HepG2 (cell line): ENCODE measurements at regions not wholly inside any gene's neighbourhood (a gene's known extent, or its start where the extent isn't known, plus 50 kb on each side); places are given as distances from the start of the nearest gene placed in this dataset.

Source experiments
- ATAC-seq: fragments of 200-7000 bp; cut with Tn5 transposase; 3 replicates; pipeline ENCODE4 v1.9.1; 2020; ENCODE audit warnings: mild to moderate bottlenecking, moderate library complexity
- BruUV-seq: library from RNA; stranded (reverse); fragments of 400-500 nt; replicated peaks from 2 replicates; lab custom pipeline; 2021; lab: Mats Ljungman, UMichigan
- CTCF ChIA-PET: fragments of 300-600 bp; formaldehyde crosslinking; extraction: SDS; loops from one replicate; lab custom pipeline; 2021; ENCODE audit warnings: low total read pairs, inconsistent platforms, low intra/inter-chr PET ratio; lab: Yijun Ruan, JAX
- POLR2A ChIA-PET: fragments of 350-600 bp; sonication (Branson Sonifier 250); formaldehyde crosslinking; loops from one replicate; lab custom pipeline; 2020; ENCODE audit warnings: antibody characterized with exemption, inconsistent platforms; lab: Yijun Ruan, JAX
- DNase-seq: peaks from one replicate; pipeline ENCODE4 v3.0.0-alpha.2; 2015; ENCODE audit warnings: low spot score
- FAIRE-seq: peaks from 3 replicates; lab custom pipeline; 2011; peaks lifted over from hg19 to GRCh38; lab: Jason Lieb, UNC
- H2AFZ ChIP-seq: one replicate; pipeline ENCODE4 v1.6.1; 2011; ENCODE audit warnings: low read length, inconsistent platforms
- H3K27ac ChIP-seq: fragments of 300-600 bp; 3 replicates; pipeline ENCODE4 v1.8.0; 2011; ENCODE audit warnings: mixed run types, mild to moderate bottlenecking, mixed read lengths, low read length, inconsistent platforms; ENCODE audit not compliant: insufficient read depth; ENCODE audit errors: extremely low read length
- H3K27me3 ChIP-seq, 2 experiments: fragments of 200-600 bp in 1 of 2; 2 replicates in 1 of 2; 3 replicates in 1 of 2; pipeline versions ENCODE4 v1.6.0 to v1.8.0; 2011; ENCODE audit warnings: low read length in 2 of 2, mild to moderate bottlenecking in 2 of 2, moderate library complexity in 2 of 2, inconsistent platforms in 1 of 2; ENCODE audit not compliant: insufficient read depth in 2 of 2, control insufficient read depth in 1 of 2
- H3K36me3 ChIP-seq, 2 experiments: fragments of 200-600 bp in 1 of 2; replicated peaks in 1 of 2; 2 replicates in 1 of 2; 3 replicates in 1 of 2; pipeline versions ENCODE4 v1.5.1 to v1.8.0; 2011; ENCODE audit warnings: low read length in 2 of 2, inconsistent platforms in 1 of 2; ENCODE audit not compliant: insufficient read depth in 2 of 2, control insufficient read depth in 1 of 2
- H3K4me1 ChIP-seq: 2 replicates; pipeline ENCODE4 v1.5.1; 2012; ENCODE audit warnings: low read length, inconsistent platforms; ENCODE audit not compliant: insufficient read depth
- H3K4me2 ChIP-seq: 2 replicates; pipeline ENCODE4 v1.6.0; 2011; ENCODE audit warnings: low read depth, low read length, inconsistent platforms
- H3K4me3 ChIP-seq, 3 experiments: fragments of 200-600 bp in 1 of 3; sonication (generic), shearing (Covaris generic) in 1 of 3; replicated peaks in 1 of 3; 2 replicates each; pipeline ENCODE4 v1.5.1; 2011 to 2016; ENCODE audit warnings: low read length in 3 of 3, inconsistent platforms in 2 of 3, low read depth in 2 of 3, mild to moderate bottlenecking in 2 of 3, control low read depth in 1 of 3, mixed read lengths in 1 of 3; ENCODE audit not compliant: insufficient read depth in 1 of 3
- H3K79me2 ChIP-seq: one replicate; pipeline ENCODE4 v1.6.1; 2011; ENCODE audit warnings: low read length, inconsistent platforms; ENCODE audit not compliant: insufficient read depth
- H3K9ac ChIP-seq: 2 replicates; pipeline ENCODE4 v1.6.0; 2011; ENCODE audit warnings: mild to moderate bottlenecking, low read depth, low read length, inconsistent platforms; ENCODE audit not compliant: insufficient read depth
- H3K9me3 ChIP-seq: 2 replicates; pipeline ENCODE4 v1.5.1; 2012; ENCODE audit warnings: mild to moderate bottlenecking, low read length
- H4K20me1 ChIP-seq: 2 replicates; pipeline ENCODE4 v1.6.0; 2011; ENCODE audit warnings: inconsistent platforms, mild to moderate bottlenecking, low read length, moderate library complexity; ENCODE audit not compliant: insufficient read depth
- ADNP ChIP-seq: sonication (generic); formaldehyde crosslinking; IDR thresholded peaks from 2 replicates; pipeline ENCODE4 v1.4.0; 2020; ENCODE audit warnings: missing genetic modification reagents
- ARNT ChIP-seq: fragments of 450-650 bp; IDR thresholded peaks from 2 replicates; pipeline ENCODE4 v1.6.1; 2017
- FOXP4 ChIP-seq: sonication (generic); formaldehyde crosslinking; IDR thresholded peaks from 2 replicates; pipeline ENCODE4 v1.4.0; 2020; ENCODE audit warnings: missing genetic modification reagents
- LCORL ChIP-seq, 2 experiments: fragments of 450-650 bp in 1 of 2; sonication (generic) in 1 of 2; formaldehyde crosslinking in 1 of 2; IDR thresholded peaks; 2 replicates each; pipeline versions ENCODE4 v1.5.0 to v1.6.1; 2017 to 2020; ENCODE audit warnings: antibody characterized with exemption in 1 of 2, missing genetic modification reagents in 1 of 2
- POGZ ChIP-seq: sonication (generic); formaldehyde crosslinking; IDR thresholded peaks from 2 replicates; pipeline ENCODE4 v1.4.0; 2020; ENCODE audit warnings: mild to moderate bottlenecking, missing genetic modification reagents
- POLR2A ChIP-seq, 2 experiments: IDR thresholded peaks; 2 replicates each; pipeline ENCODE4 v1.6.1; 2011; ENCODE audit warnings: low read depth in 2 of 2, low read length in 2 of 2, mild to moderate bottlenecking in 1 of 2, moderate library complexity in 1 of 2; ENCODE audit not compliant: insufficient read depth in 1 of 2
- POLR2AphosphoS5 ChIP-seq: IDR thresholded peaks from 2 replicates; pipeline ENCODE4 v1.6.1; 2012; ENCODE audit warnings: low read depth, low read length
- SNAI1 ChIP-seq: sonication (generic); formaldehyde crosslinking; IDR thresholded peaks from 2 replicates; pipeline ENCODE4 v1.5.0; 2020; ENCODE audit warnings: mild to moderate bottlenecking, missing genetic modification reagents, borderline replicate concordance
- TAF15 ChIP-seq: fragments of 200-400 bp; formaldehyde crosslinking; IDR thresholded peaks from one replicate; pipeline ENCODE4 v1.6.1; 2018; ENCODE audit warnings: mild to moderate bottlenecking, low read depth, low read length; ENCODE audit not compliant: poor library complexity, severe bottlenecking
- ZFP1 ChIP-seq: IDR thresholded peaks from 2 replicates; pipeline ENCODE4 v1.6.1; 2016
- ZFY ChIP-seq: sonication (generic); formaldehyde crosslinking; IDR thresholded peaks from 2 replicates; pipeline ENCODE4 v1.4.0; 2020; ENCODE audit warnings: missing genetic modification reagents
- ZNF101 ChIP-seq: sonication (generic); formaldehyde crosslinking; IDR thresholded peaks from 2 replicates; pipeline ENCODE4 v1.4.0; 2020; ENCODE audit warnings: mild to moderate bottlenecking, low read depth, missing genetic modification reagents, borderline replicate concordance
- ZNF335 ChIP-seq: sonication (generic); formaldehyde crosslinking; IDR thresholded peaks from 2 replicates; pipeline ENCODE4 v1.4.0; 2020; ENCODE audit warnings: missing genetic modification reagents
- WGBS: methylation state at CpG from one replicate; pipeline ENCODE4 v1.1.6; 2017; ENCODE audit warnings: low lambda C conversion rate; 5-methylcytosine and 5-hydroxymethylcytosine counted together
- in situ Hi-C: cut with HindIII; loops from 2 replicates; pipeline ENCODE4 v1.10.0; 2017; ENCODE audit warnings: low pct_unique_long_range_greater_than_20kb; ENCODE audit not compliant: extremely low pct_ligation_motif_present
- intact Hi-C: fragments of 100-400 bp; cut with micrococcal nuclease; formaldehyde crosslinking; loops from one replicate; pipeline ENCODE4 v1.10.0; 2022; ENCODE audit not compliant: unreplicated experiment
- TF ChIP-seq, protein P1 (sequence below): sonication (generic); formaldehyde crosslinking; IDR thresholded peaks from 2 replicates; pipeline ENCODE4 v1.8.0; 2022; ENCODE audit warnings: mild to moderate bottlenecking, missing genetic modification reagents
- TF ChIP-seq, protein P2 (sequence below): sonication (generic); formaldehyde crosslinking; IDR thresholded peaks from 2 replicates; pipeline ENCODE4 v1.4.0; 2020; ENCODE audit warnings: low read depth, mild to moderate bottlenecking, missing genetic modification reagents
- TF ChIP-seq, protein P3 (sequence below): IDR thresholded peaks from 2 replicates; pipeline ENCODE4 v1.6.1; 2016; ENCODE audit warnings: low read depth
- TF ChIP-seq, protein P4 (sequence below): sonication (generic); formaldehyde crosslinking; IDR thresholded peaks from 2 replicates; pipeline ENCODE4 v1.4.0; 2020; ENCODE audit warnings: mild to moderate bottlenecking, missing genetic modification reagents

DNA sequence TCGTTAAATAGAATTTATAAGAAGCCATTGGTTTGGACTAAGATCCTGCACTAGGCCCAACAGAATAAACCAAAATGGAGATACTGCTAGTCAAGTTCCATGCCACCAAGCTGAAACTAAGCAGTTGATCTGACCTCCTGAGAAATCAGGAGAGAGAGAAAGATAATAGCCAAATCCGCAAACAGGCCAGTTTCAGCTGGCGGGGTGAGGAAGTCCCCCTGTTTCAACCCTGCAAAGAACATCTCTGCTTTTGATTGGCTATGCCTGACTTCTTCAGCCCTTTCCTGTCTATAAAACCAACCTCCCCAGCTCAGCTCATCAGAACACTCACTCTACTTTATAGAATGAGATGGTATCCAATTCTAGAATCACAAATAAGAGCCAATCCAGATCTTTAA is 543.3 kb upstream of the ID2 start:
- H4K20me1 ChIP-seq: no peaks in the 10 kb centered on the region
- H3K36me3 ChIP-seq: no peaks in the 10 kb centered on the region; a peak in 1 of 5 replicates
- no peaks in the 10 kb centered on the region for H3K9me3 ChIP-seq
- peak; percentile 5; the same call in 2 of the 3 replicates for ATAC-seq
- H3K4me1 ChIP-seq: peaks cover 100% of the 10 kb centered on the region
- in situ Hi-C loops: no loop called here
- no peaks in the 10 kb centered on the region for H3K27me3 ChIP-seq
- CTCF ChIA-PET: no interaction called here
- POLR2A ChIA-PET: interaction anchor here (1.2 to 7.0 kb wide), 3 partner anchors 12 to 543 kb away, joined by 3 to 99 read pairs (median 14); partner anchors contain the start of gene ID2
- peak overlapping the region; percentile 59 for H3K9ac ChIP-seq
- H2AFZ ChIP-seq: no peak overlapping the region
- intact Hi-C loops: loop anchor here (2.0 kb wide), 1 partner anchor 20 kb away; no protein-coding TSS in a partner anchor
- 99% methylated on average over 3 of the region's 3 CpGs for whole genome bisulfite sequencing
- BruUV-seq: TSS peak; percentile 83
- H3K4me3 ChIP-seq: no peak overlapping the region
- peaks cover 3% of the 10 kb centered on the region for H3K79me2 ChIP-seq
- no peak for FAIRE-seq
- H3K4me2 ChIP-seq: peak overlapping the region; percentile 80
- peak; percentile 20 for DNase-seq
- peak overlapping the region; percentile 98 for H3K27ac ChIP-seq
- TF ChIP-seq, protein P1, sequence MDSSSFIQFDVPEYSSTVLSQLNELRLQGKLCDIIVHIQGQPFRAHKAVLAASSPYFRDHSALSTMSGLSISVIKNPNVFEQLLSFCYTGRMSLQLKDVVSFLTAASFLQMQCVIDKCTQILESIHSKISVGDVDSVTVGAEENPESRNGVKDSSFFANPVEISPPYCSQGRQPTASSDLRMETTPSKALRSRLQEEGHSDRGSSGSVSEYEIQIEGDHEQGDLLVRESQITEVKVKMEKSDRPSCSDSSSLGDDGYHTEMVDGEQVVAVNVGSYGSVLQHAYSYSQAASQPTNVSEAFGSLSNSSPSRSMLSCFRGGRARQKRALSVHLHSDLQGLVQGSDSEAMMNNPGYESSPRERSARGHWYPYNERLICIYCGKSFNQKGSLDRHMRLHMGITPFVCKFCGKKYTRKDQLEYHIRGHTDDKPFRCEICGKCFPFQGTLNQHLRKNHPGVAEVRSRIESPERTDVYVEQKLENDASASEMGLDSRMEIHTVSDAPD (CRISPR knock-in tag): no peak
- TF ChIP-seq FOXP4 (CRISPR knock-in tag): no peak
- 0 out of 2 replicates have a peak, but pooled peaks have one; percentile 34 for TF ChIP-seq ZFY (CRISPR knock-in tag)
- no peak for TF ChIP-seq ZNF101 (CRISPR knock-in tag)
- TF ChIP-seq, protein P2, sequence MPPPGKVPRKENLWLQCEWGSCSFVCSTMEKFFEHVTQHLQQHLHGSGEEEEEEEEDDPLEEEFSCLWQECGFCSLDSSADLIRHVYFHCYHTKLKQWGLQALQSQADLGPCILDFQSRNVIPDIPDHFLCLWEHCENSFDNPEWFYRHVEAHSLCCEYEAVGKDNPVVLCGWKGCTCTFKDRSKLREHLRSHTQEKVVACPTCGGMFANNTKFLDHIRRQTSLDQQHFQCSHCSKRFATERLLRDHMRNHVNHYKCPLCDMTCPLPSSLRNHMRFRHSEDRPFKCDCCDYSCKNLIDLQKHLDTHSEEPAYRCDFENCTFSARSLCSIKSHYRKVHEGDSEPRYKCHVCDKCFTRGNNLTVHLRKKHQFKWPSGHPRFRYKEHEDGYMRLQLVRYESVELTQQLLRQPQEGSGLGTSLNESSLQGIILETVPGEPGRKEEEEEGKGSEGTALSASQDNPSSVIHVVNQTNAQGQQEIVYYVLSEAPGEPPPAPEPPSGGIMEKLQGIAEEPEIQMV: no peak
- no peak for TF ChIP-seq ADNP (CRISPR knock-in tag)
- TF ChIP-seq ZFP1 (CRISPR knock-in tag): no peak
- no peak for TF ChIP-seq POLR2A (IDR thresholded peaks at IDR 0.05; ENCODE audit: insufficient read depth in 1 of 2, low read depth in 2 of 2, low read length in 2 of 2)
- no peak for TF ChIP-seq POGZ (CRISPR knock-in tag)
- TF ChIP-seq ARNT: 0 out of 2 replicates have a peak, but pooled peaks have one; percentile 12
- TF ChIP-seq LCORL (IDR thresholded peaks at IDR 0.05): no peak
- TF ChIP-seq LCORL (CRISPR knock-in tag; IDR thresholded peaks at IDR 0.05): no peak
- TF ChIP-seq POLR2AphosphoS5: no peak
- TF ChIP-seq ZNF335 (CRISPR knock-in tag): no peak
- TF ChIP-seq, protein P3, sequence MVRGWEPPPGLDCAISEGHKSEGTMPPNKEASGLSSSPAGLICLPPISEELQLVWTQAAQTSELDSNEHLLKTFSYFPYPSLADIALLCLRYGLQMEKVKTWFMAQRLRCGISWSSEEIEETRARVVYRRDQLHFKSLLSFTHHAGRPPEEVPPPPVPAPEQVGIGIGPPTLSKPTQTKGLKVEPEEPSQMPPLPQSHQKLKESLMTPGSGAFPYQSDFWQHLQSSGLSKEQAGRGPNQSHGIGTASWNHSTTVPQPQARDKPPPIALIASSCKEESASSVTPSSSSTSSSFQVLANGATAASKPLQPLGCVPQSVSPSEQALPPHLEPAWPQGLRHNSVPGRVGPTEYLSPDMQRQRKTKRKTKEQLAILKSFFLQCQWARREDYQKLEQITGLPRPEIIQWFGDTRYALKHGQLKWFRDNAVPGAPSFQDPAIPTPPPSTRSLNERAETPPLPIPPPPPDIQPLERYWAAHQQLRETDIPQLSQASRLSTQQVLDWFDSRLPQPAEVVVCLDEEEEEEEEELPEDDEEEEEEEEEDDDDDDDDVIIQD (CRISPR knock-in tag): no peak
- 0 out of 2 replicates have a peak, but pooled peaks have one; percentile 12 for TF ChIP-seq SNAI1
- TF ChIP-seq TAF15: no peak
- TF ChIP-seq, protein P4, sequence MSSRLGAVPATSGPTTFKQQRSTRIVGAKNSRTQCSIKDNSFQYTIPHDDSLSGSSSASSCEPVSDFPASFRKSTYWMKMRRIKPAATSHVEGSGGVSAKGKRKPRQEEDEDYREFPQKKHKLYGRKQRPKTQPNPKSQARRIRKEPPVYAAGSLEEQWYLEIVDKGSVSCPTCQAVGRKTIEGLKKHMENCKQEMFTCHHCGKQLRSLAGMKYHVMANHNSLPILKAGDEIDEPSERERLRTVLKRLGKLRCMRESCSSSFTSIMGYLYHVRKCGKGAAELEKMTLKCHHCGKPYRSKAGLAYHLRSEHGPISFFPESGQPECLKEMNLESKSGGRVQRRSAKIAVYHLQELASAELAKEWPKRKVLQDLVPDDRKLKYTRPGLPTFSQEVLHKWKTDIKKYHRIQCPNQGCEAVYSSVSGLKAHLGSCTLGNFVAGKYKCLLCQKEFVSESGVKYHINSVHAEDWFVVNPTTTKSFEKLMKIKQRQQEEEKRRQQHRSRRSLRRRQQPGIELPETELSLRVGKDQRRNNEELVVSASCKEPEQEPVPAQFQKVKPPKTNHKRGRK (CRISPR knock-in tag): no peak
